ENCODE measurements at regions not wholly inside any gene's neighbourhood (a gene's known extent, or its start where the extent isn't known, plus 50 kb on each side); places are given as distances from the start of the nearest gene placed in this dataset.

DNA sequence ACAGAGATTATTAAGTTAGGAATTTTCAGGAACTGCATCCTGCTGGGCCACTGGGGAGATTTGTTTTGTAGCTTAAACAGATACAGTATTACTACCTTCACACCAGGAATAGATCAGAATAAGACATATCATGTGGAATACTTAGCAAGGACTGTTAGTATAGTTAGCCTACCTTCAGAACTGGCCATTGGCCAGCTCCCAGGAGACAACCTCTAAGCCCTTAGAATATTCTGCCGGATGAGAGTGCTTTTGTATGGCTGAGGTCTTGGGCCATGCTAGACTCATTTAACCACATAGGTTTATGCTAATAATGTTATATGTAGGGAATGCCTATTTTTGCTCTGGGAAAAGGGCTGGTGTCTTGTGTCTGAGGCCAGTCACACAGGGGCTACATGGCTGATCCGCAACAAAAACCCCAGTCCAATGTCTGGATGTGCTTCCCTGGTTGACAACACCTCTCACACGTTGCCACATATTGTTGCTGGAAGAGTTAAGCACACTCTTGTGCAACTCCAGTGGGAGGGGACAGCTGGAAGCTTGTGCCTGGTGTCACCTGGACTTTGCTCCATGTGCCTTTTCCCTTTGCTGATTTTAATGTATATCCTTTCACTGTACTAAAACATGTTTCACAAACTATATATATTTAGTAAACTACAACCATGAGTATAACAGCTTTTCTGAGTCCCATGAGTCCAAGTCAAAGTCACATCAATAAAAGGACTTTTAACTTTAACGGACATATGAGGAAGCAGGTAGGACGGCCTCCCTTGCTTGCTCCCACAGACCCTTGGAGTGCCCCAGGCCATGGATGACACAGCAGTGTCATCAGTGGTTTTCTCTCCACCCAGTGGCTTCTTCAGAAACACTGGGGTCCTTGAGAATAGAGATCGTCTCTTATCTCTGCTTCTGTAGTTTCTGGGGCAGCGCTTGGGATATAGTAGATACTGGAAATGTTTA lies 118.0 kb upstream of the C3orf80 start:
- no peak for TF ChIP-seq RAD21 (conservative IDR thresholded peaks at IDR 0.05 in 1 of 2, IDR thresholded peaks at IDR 0.05 in 1 of 2)
- TF ChIP-seq SMC3 (IDR thresholded peaks at IDR 0.05), result no peak
- TF ChIP-seq, protein P1, sequence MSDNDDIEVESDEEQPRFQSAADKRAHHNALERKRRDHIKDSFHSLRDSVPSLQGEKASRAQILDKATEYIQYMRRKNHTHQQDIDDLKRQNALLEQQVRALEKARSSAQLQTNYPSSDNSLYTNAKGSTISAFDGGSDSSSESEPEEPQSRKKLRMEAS (IDR thresholded peaks at IDR 0.05), result no peak
- no peak for TF ChIP-seq POLR2A (IDR thresholded peaks at IDR 0.05; ENCODE audit: low read length)
- TF ChIP-seq, protein P2, sequence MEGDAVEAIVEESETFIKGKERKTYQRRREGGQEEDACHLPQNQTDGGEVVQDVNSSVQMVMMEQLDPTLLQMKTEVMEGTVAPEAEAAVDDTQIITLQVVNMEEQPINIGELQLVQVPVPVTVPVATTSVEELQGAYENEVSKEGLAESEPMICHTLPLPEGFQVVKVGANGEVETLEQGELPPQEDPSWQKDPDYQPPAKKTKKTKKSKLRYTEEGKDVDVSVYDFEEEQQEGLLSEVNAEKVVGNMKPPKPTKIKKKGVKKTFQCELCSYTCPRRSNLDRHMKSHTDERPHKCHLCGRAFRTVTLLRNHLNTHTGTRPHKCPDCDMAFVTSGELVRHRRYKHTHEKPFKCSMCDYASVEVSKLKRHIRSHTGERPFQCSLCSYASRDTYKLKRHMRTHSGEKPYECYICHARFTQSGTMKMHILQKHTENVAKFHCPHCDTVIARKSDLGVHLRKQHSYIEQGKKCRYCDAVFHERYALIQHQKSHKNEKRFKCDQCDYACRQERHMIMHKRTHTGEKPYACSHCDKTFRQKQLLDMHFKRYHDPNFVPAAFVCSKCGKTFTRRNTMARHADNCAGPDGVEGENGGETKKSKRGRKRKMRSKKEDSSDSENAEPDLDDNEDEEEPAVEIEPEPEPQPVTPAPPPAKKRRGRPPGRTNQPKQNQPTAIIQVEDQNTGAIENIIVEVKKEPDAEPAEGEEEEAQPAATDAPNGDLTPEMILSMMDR (IDR thresholded peaks at IDR 0.05), result no peak
- TF ChIP-seq, protein P3, sequence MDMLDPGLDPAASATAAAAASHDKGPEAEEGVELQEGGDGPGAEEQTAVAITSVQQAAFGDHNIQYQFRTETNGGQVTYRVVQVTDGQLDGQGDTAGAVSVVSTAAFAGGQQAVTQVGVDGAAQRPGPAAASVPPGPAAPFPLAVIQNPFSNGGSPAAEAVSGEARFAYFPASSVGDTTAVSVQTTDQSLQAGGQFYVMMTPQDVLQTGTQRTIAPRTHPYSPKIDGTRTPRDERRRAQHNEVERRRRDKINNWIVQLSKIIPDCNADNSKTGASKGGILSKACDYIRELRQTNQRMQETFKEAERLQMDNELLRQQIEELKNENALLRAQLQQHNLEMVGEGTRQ (IDR thresholded peaks at IDR 0.05), result no peak
- no peak for TF ChIP-seq EP300 (IDR thresholded peaks at IDR 0.05)
- TF ChIP-seq, protein P4, sequence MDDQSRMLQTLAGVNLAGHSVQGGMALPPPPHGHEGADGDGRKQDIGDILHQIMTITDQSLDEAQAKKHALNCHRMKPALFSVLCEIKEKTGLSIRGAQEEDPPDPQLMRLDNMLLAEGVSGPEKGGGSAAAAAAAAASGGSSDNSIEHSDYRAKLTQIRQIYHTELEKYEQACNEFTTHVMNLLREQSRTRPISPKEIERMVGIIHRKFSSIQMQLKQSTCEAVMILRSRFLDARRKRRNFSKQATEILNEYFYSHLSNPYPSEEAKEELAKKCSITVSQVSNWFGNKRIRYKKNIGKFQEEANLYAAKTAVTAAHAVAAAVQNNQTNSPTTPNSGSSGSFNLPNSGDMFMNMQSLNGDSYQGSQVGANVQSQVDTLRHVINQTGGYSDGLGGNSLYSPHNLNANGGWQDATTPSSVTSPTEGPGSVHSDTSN (IDR thresholded peaks at IDR 0.05), result no peak
- no peak for TF ChIP-seq MYC (IDR thresholded peaks at IDR 0.05; ENCODE audit: borderline replicate concordance, low read length)
